Duodenal mucosa (tissue), 2 donors: ENCODE measurements at regions not wholly inside any gene's neighbourhood (a gene's known extent, or its start where the extent isn't known, plus 50 kb on each side); places are given as distances from the start of the nearest gene placed in this dataset.
"Not testable (repeated sequence)": the region's sequence is repeated elsewhere in the genome, so short reads cannot be mapped to it uniquely, and the experiment has no call there.

Experiments used
- H3K27ac ChIP-seq: one replicate; pipeline ENCODE4 v1.7.0; 2013; ENCODE audit warnings: low read depth, low read length
- H3K27me3 ChIP-seq, 2 donors: one replicate each; pipeline ENCODE4 v1.7.0; 2013; ENCODE audit warnings: low read length in 2 of 2, control low read depth in 1 of 2; ENCODE audit not compliant: insufficient read depth in 2 of 2, control insufficient read depth in 1 of 2
- H3K36me3 ChIP-seq, 2 donors: one replicate each; pipeline ENCODE4 v1.7.0; 2013; ENCODE audit warnings: low read length in 2 of 2, control low read depth in 1 of 2; ENCODE audit not compliant: insufficient read depth in 2 of 2, control insufficient read depth in 1 of 2
- H3K4me1 ChIP-seq, 2 donors: one replicate each; pipeline ENCODE4 v1.7.0; 2013; ENCODE audit warnings: low read length in 2 of 2, control low read depth in 1 of 2; ENCODE audit not compliant: insufficient read depth in 2 of 2, control insufficient read depth in 1 of 2
- H3K4me3 ChIP-seq, 2 donors: one replicate each; pipeline ENCODE4 v1.7.0; 2013; ENCODE audit warnings: low read length in 2 of 2, low read depth in 1 of 2
- H3K9ac ChIP-seq, 2 donors: one replicate each; pipeline ENCODE4 v1.7.0; 2013; ENCODE audit warnings: low read length in 2 of 2, low read depth in 1 of 2
- H3K9me3 ChIP-seq, 2 donors: one replicate each; pipeline ENCODE4 v1.7.0; 2013; ENCODE audit warnings: low read length in 2 of 2, control low read depth in 1 of 2; ENCODE audit not compliant: control insufficient read depth in 1 of 2

DNA sequence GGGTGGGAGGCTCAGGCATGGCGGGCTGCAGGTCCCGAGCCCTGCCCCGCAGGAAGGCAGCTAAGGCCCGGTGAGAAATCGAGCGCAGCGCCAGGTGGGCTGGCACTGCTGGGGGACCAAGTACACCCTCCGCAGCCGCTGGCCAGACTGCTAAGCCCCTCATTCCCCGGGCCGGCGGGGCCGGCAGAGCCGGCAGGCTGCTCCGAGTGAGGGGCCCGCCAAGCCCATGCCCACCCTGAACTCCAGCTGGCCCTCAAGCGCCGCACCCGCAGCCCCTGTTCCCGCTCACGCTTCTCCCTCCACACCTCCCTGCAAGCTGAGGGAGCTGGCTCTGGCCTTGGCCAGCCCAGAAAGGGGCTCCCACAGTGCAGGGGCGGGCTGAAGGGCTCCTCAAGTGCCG is 1361.1 kb upstream of the ZEB2 start:
- H3K27ac ChIP-seq, H3K36me3 ChIP-seq, H3K9me3 ChIP-seq, H3K4me3 ChIP-seq, H3K27me3 ChIP-seq, H3K4me1 ChIP-seq, H3K9ac ChIP-seq: not testable (repeated sequence)

DNA sequence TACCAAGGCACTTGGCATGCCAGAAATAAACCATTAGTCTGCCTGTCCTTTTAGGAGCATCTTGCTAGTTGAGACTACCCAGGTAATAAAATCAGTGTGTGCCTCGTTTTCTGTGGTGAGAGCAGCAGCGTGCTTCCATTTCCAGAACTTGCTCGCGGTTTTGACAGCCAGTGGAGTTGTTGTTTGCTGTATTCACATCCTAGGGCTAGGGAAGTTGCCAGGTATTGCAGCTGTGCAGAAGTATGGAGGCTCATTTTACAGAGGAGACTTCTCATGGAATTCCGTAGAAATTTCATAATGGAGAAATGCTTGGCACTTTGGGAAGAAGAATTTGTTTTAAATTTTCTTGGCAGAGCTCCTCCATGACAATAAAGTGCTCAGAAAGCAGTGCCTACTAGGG is 1355.1 kb upstream of the ZEB2 start:
- no peaks in the 10 kb centered on the region for H3K9me3 ChIP-seq
- H3K4me3 ChIP-seq, result no peak overlapping the region
- H3K4me1 ChIP-seq, result no peaks in the 10 kb centered on the region
- no peak overlapping the region for H3K9ac ChIP-seq
- H3K36me3 ChIP-seq, result no peaks in the 10 kb centered on the region
- no peaks in the 10 kb centered on the region for H3K27me3 ChIP-seq
- no peak overlapping the region for H3K27ac ChIP-seq

DNA sequence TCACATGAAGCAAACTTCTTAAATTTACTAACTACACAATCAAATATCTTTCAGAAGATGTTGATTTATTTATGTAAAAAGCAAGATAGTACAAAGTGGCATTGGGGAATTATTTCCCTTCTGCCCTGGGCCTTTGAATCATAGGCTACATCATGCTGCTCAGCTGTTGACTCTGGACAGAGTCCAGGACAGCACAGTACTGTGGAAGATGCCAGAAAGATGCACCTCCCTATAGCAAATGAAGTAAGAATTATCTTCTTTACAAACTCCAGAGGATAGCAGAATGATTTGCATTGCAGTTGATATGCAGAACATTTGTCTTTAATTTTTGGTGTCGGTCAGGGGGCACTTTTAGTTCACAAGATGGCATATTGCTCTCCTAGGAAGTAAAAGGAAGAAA is 1354.5 kb upstream of the ZEB2 start:
- H3K9me3 ChIP-seq, result no peaks in the 10 kb centered on the region
- H3K9ac ChIP-seq, result no peak overlapping the region
- H3K4me1 ChIP-seq, result no peaks in the 10 kb centered on the region
- no peak overlapping the region for H3K27ac ChIP-seq
- H3K27me3 ChIP-seq, result no peaks in the 10 kb centered on the region
- no peak overlapping the region for H3K4me3 ChIP-seq
- H3K36me3 ChIP-seq, result no peaks in the 10 kb centered on the region

DNA sequence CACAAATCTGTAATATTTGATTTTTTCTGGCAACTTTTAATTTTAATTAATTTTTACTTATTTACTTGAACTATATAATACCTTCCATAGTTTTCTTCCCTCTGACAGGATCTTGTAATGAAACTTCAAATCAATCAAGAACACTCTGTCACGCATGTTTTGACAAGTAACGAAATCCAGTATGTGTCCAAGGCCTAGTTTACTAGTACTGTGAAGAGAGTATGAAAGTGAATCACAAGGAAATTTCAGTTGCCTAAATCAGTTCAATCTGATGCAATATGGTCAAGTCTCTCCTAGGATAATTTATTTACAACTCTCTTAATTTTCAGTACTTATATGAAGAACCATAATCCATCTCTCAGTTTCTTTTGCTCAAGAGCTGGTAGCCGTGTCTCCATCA is 1344.6 kb upstream of the ZEB2 start:
- no peak overlapping the region for H3K27ac ChIP-seq
- no peaks in the 10 kb centered on the region for H3K27me3 ChIP-seq
- no peaks in the 10 kb centered on the region for H3K36me3 ChIP-seq
- H3K4me1 ChIP-seq, result no peaks in the 10 kb centered on the region
- no peaks in the 10 kb centered on the region for H3K9me3 ChIP-seq
- no peak overlapping the region for H3K9ac ChIP-seq
- no peak overlapping the region for H3K4me3 ChIP-seq

DNA sequence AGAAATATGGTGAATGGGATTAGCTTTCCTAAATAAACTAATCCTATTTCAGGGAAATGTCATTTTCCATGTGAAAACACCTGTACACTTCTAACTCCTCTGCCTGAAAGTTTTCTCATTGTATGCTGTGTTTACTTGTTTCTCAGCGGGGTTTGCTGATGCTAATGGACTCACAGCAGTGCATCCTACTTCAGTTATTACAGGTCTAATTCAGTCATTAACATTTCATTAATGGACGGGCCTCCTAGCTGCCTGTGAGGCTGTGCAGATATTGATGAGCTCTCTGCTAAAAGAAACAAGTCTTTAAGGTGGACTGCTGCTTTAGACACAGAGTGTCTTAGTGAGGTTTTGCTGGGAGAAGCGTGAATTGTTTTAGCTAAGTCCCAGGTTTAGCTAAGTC is 1342.0 kb upstream of the ZEB2 start:
- H3K27ac ChIP-seq, result no peak overlapping the region
- no peak overlapping the region for H3K9ac ChIP-seq
- H3K4me3 ChIP-seq, result no peak overlapping the region
- H3K36me3 ChIP-seq, result no peaks in the 10 kb centered on the region
- no peaks in the 10 kb centered on the region for H3K4me1 ChIP-seq
- no peaks in the 10 kb centered on the region for H3K27me3 ChIP-seq
- no peaks in the 10 kb centered on the region for H3K9me3 ChIP-seq

DNA sequence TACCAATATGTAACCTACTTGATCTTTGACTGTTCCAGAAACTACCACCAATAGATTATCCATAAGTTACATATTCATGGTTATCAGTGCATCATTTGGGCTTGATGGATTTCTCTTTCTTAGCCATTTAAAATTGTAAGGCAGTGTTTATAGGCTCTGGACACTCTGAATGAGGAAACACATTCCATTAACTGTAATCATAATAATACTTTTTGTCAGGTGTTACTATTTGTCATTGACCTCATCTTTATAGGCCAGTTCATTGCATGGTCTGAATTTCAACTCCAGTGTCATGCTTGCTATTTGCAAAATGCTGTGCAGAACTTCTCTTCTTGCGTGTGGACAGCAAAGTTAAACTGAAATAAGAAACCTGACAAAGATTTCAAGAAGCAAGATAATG is 1340.2 kb upstream of the ZEB2 start:
- H3K9me3 ChIP-seq, result no peaks in the 10 kb centered on the region
- no peak overlapping the region for H3K4me3 ChIP-seq
- H3K9ac ChIP-seq, result no peak overlapping the region
- H3K4me1 ChIP-seq, result no peaks in the 10 kb centered on the region
- no peaks in the 10 kb centered on the region for H3K27me3 ChIP-seq
- H3K27ac ChIP-seq, result no peak overlapping the region
- H3K36me3 ChIP-seq, result no peaks in the 10 kb centered on the region

DNA sequence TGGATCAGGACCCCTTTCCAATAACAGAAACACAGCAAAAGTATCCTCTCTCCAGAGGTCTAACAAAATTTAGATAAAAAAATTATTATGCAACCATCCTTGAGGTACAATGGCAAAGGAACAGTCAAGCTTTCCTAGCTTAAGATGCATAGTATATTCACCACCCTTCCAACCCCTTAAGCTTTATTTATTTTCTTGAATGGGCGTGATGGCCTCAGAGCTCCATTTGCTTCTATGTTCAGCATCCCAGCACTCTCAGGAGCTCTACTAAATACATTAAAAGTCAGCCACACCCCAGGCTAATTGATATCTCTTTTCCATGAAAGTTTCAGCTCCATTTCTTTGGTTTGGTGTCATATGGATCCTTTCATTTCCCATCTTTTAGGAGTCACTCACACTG is 1335.2 kb upstream of the ZEB2 start:
- no peaks in the 10 kb centered on the region for H3K36me3 ChIP-seq
- no peak overlapping the region for H3K27ac ChIP-seq
- no peak overlapping the region for H3K9ac ChIP-seq
- H3K9me3 ChIP-seq, result no peaks in the 10 kb centered on the region
- H3K27me3 ChIP-seq, result no peaks in the 10 kb centered on the region
- no peaks in the 10 kb centered on the region for H3K4me1 ChIP-seq
- H3K4me3 ChIP-seq, result no peak overlapping the region

DNA sequence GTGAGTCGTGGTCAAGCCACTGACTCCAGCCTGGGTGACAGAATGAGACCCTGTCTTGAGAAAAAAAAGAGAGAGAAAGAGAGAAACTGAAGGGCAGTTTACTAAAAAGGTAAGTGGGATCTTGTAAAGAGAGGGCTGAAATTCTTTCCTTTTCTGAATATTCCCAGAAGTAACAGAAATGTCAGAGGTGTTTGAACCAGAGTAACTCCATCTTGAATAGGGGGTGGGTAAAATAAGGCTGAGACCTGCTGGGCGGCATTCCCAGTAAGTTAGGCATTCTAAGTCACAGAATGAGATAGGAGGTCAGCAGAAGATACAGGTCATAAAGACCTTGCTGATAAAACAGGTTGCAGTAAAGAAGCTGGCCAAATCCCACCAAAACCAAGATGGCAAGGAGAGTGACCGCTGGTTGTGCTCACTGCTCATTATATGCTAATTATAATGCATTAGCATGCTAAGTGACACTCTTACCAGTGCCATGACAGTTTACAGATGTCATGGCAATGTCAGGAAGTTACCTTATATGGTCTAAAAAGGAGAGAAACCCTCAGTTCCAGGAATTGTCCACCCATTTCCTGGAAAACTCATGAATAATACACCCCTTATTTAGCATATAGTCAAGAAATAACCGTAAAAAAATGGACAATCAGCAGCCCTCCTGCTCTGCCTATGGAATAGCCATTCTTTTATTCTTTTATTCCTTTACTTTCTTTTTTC is 1334.3 kb upstream of the ZEB2 start:
- no peaks in the 10 kb centered on the region for H3K27me3 ChIP-seq
- no peak overlapping the region for H3K9ac ChIP-seq
- no peak overlapping the region for H3K4me3 ChIP-seq
- H3K4me1 ChIP-seq, result no peaks in the 10 kb centered on the region
- H3K9me3 ChIP-seq, result no peaks in the 10 kb centered on the region
- H3K36me3 ChIP-seq, result no peaks in the 10 kb centered on the region
- H3K27ac ChIP-seq, result no peak overlapping the region

DNA sequence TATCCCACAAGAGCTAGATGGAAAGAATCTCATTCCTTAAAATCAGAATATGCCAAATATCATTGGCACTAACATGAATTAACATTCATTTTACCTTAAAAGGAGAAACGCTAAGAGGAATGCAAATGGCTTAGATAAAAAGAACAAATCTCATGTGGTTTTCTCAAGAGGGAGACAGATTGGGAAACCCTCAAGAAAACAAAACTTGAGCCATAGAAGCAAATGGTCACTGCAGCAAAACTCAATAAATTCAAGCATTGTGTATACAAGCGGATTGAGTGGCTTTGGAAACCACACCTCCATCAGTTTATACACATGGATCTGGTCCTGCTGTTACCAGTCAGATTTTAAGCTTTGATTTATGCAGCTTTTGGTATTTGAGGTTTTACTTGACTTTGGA is 1331.8 kb upstream of the ZEB2 start:
- Histone ChIP-seq H3K9me3 (no peaks in the 10 kb centered on the region), H3K4me3 (no peak overlapping the region), H3K36me3 (no peaks in the 10 kb centered on the region), H3K9ac (no peak overlapping the region), H3K27me3 (no peaks in the 10 kb centered on the region), H3K27ac (no peak overlapping the region), H3K4me1 (no peaks in the 10 kb centered on the region)

DNA sequence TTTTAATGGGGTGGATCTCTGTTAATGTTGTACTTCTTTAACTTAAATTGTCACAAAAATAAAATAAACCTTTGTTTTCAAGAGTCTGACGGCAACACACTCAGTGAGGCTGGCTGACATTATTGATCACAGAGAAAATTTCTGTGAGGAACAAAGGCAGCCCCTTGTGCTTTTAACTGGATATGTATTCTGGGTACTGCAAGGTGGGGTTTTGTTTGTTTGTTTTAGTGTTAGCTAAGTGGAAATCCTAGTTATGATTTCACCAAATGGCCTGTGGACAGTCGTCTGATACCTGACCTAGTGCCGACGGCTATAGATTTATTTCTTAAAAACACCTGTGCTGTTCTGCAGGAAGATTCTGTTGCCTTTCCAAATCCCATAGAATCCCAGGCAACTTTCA is 1329.5 kb upstream of the ZEB2 start:
- H3K36me3 ChIP-seq, result no peaks in the 10 kb centered on the region
- no peaks in the 10 kb centered on the region for H3K27me3 ChIP-seq
- H3K4me1 ChIP-seq, result no peaks in the 10 kb centered on the region
- H3K9me3 ChIP-seq, result no peaks in the 10 kb centered on the region
- no peak overlapping the region for H3K27ac ChIP-seq
- H3K4me3 ChIP-seq, result no peak overlapping the region
- no peak overlapping the region for H3K9ac ChIP-seq

DNA sequence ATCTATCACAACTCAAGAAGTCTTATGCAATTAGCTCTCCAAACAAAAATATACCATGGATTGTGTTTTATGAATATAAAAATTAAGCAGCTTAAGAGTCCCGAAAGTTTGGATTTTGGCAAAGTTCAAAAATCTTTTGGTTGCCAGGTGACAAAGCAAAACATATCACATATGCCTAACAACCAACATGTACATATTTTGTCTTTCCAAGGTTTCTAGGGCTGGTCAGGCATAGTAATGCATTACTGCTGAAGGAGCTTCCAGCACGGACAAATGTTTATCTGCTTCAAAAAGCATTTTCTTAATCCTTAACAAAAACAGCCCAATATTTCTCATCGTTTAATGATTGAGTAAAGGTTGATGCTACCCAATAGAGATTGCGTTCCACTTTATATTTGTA is 1327.1 kb upstream of the ZEB2 start:
- H3K36me3 ChIP-seq, result no peaks in the 10 kb centered on the region
- no peaks in the 10 kb centered on the region for H3K27me3 ChIP-seq
- no peak overlapping the region for H3K9ac ChIP-seq
- H3K4me3 ChIP-seq, result no peak overlapping the region
- H3K4me1 ChIP-seq, result no peaks in the 10 kb centered on the region
- H3K27ac ChIP-seq, result no peak overlapping the region
- no peaks in the 10 kb centered on the region for H3K9me3 ChIP-seq
